ENCODE measurements at regions not wholly inside any gene's neighbourhood (a gene's known extent, or its start where the extent isn't known, plus 50 kb on each side); places are given as distances from the start of the nearest gene placed in this dataset.

- TF ChIP-seq CTCF (IDR thresholded peaks at IDR 0.05; ENCODE audit: insufficient read depth, low read length) (no peak), REST (IDR thresholded peaks at IDR 0.05; ENCODE audit: insufficient replicate concordance, low read depth) (no peak), POLR2AphosphoS5 (IDR thresholded peaks at IDR 0.05; ENCODE audit: low read depth) (no peak)
These were observed 648.4 kb upstream of the MARCKS start for GRCh38 chr6:113208726-113209125.
